HUES6 (cell line): ENCODE measurements at regions not wholly inside any gene's neighbourhood (a gene's known extent, or its start where the extent isn't known, plus 50 kb on each side); places are given as distances from the start of the nearest gene placed in this dataset.

Source experiments
- H3K27ac ChIP-seq: 2 replicates; pipeline ENCODE4 v1.7.0; 2013; ENCODE audit warnings: low read depth, mild to moderate bottlenecking, low read length, inconsistent platforms
- H3K27me3 ChIP-seq: 2 replicates; pipeline ENCODE4 v1.6.1; 2013; ENCODE audit warnings: low read length; ENCODE audit not compliant: control insufficient read depth, insufficient read depth
- H3K36me3 ChIP-seq: 2 replicates; pipeline ENCODE4 v1.6.1; 2013; ENCODE audit warnings: low read length; ENCODE audit not compliant: control insufficient read depth, insufficient read depth
- H3K4me1 ChIP-seq: 2 replicates; pipeline ENCODE4 v1.6.1; 2013; ENCODE audit warnings: low read length; ENCODE audit not compliant: control insufficient read depth, insufficient read depth
- H3K4me3 ChIP-seq: 2 replicates; pipeline ENCODE4 v1.5.1; 2013; ENCODE audit warnings: low read depth, low read length
- H3K9ac ChIP-seq: one replicate; pipeline ENCODE4 v1.6.1; 2013; ENCODE audit warnings: mild to moderate bottlenecking, low read length
- H3K9me3 ChIP-seq: 2 replicates; pipeline ENCODE4 v1.6.1; 2013; ENCODE audit warnings: low read depth, low read length; ENCODE audit not compliant: control insufficient read depth, insufficient read depth

- Histone ChIP-seq H3K9ac (no peak overlapping the region), H3K27ac (no peak overlapping the region), H3K9me3 (no peaks in the 10 kb centered on the region), H3K4me3 (no peak overlapping the region), H3K36me3 (no peaks in the 10 kb centered on the region), H3K27me3 (no peaks in the 10 kb centered on the region), H3K4me1 (peaks cover 3% of the 10 kb centered on the region; the same call in 1 of the 2 replicates)
Observed at GRCh38 chr5:39501397-39501796, 76.6 kb upstream of the DAB2 start.

GRCh38 chr5:39500551-39501175 is 75.9 kb upstream of the DAB2 start:
- H3K27ac ChIP-seq: no peak overlapping the region
- H3K9ac ChIP-seq: no peak overlapping the region
- no peaks in the 10 kb centered on the region for H3K36me3 ChIP-seq

GRCh38 chr5:39498278-39498952 is 73.6 kb upstream of the DAB2 start:
- Histone ChIP-seq H3K9me3 (no peaks in the 10 kb centered on the region), H3K36me3 (no peaks in the 10 kb centered on the region), H3K9ac (no peak overlapping the region), H3K27me3 (no peaks in the 10 kb centered on the region), H3K27ac (no peak overlapping the region), H3K4me3 (no peak overlapping the region), H3K4me1 (peaks cover 3% of the 10 kb centered on the region; the same call in 1 of the 2 replicates)

More at GRCh38 chr5:39500551-39501175, 75.9 kb upstream of the DAB2 start:
- Histone ChIP-seq H3K27me3 (no peaks in the 10 kb centered on the region), H3K4me3 (no peak overlapping the region), H3K4me1 (peaks cover 3% of the 10 kb centered on the region; the same call in 1 of the 2 replicates), H3K9me3 (no peaks in the 10 kb centered on the region)

GRCh38 chr5:39497322-39497721 is 72.5 kb upstream of the DAB2 start:
- Histone ChIP-seq H3K9me3 (no peaks in the 10 kb centered on the region), H3K27ac (no peak overlapping the region), H3K27me3 (no peaks in the 10 kb centered on the region), H3K4me3 (no peak overlapping the region), H3K4me1 (peaks cover 3% of the 10 kb centered on the region; the same call in 1 of the 2 replicates), H3K9ac (no peak overlapping the region), H3K36me3 (no peaks in the 10 kb centered on the region)

- no peak overlapping the region for H3K9ac ChIP-seq
Observed at GRCh38 chr5:39495227-39495626, 70.4 kb upstream of the DAB2 start.

GRCh38 chr5:39494534-39494933 is 69.8 kb upstream of the DAB2 start:
- no peak overlapping the region for H3K27ac ChIP-seq
- no peaks in the 10 kb centered on the region for H3K9me3 ChIP-seq
- H3K9ac ChIP-seq: no peak overlapping the region
- H3K4me1 ChIP-seq: no peaks in the 10 kb centered on the region
- no peaks in the 10 kb centered on the region for H3K27me3 ChIP-seq
- H3K4me3 ChIP-seq: no peak overlapping the region
- no peaks in the 10 kb centered on the region for H3K36me3 ChIP-seq

More at GRCh38 chr5:39495227-39495626, 70.4 kb upstream of the DAB2 start:
- Histone ChIP-seq H3K36me3 (no peaks in the 10 kb centered on the region), H3K4me3 (no peak overlapping the region), H3K27me3 (no peaks in the 10 kb centered on the region), H3K4me1 (no peaks in the 10 kb centered on the region), H3K27ac (no peak overlapping the region), H3K9me3 (no peaks in the 10 kb centered on the region)

- Histone ChIP-seq H3K36me3 (no peaks in the 10 kb centered on the region), H3K27ac (no peak overlapping the region), H3K9ac (no peak overlapping the region), H3K4me3 (no peak overlapping the region), H3K27me3 (no peaks in the 10 kb centered on the region), H3K4me1 (no peaks in the 10 kb centered on the region), H3K9me3 (no peaks in the 10 kb centered on the region)
Observed at GRCh38 chr5:39494107-39494510, 69.3 kb upstream of the DAB2 start.

GRCh38 chr5:39491210-39491609 is 66.4 kb upstream of the DAB2 start:
- Histone ChIP-seq H3K4me1 (no peaks in the 10 kb centered on the region), H3K9ac (no peak overlapping the region), H3K27ac (no peak overlapping the region), H3K36me3 (no peaks in the 10 kb centered on the region), H3K9me3 (no peaks in the 10 kb centered on the region), H3K27me3 (no peaks in the 10 kb centered on the region), H3K4me3 (no peak overlapping the region)

GRCh38 chr5:39489263-39489662 is 64.5 kb upstream of the DAB2 start:
- H3K4me3 ChIP-seq: no peak overlapping the region
- H3K27ac ChIP-seq: no peak overlapping the region
- no peaks in the 10 kb centered on the region for H3K4me1 ChIP-seq
- no peaks in the 10 kb centered on the region for H3K27me3 ChIP-seq
- no peaks in the 10 kb centered on the region for H3K36me3 ChIP-seq
- no peaks in the 10 kb centered on the region for H3K9me3 ChIP-seq
- H3K9ac ChIP-seq: no peak overlapping the region

GRCh38 chr5:39486790-39487189 is 62.0 kb upstream of the DAB2 start:
- Histone ChIP-seq H3K9ac (no peak overlapping the region), H3K9me3 (no peaks in the 10 kb centered on the region), H3K36me3 (no peaks in the 10 kb centered on the region), H3K4me1 (no peaks in the 10 kb centered on the region), H3K4me3 (no peak overlapping the region), H3K27ac (no peak overlapping the region), H3K27me3 (no peaks in the 10 kb centered on the region)

GRCh38 chr5:39486361-39486760 is 61.6 kb upstream of the DAB2 start:
- H3K9ac ChIP-seq: no peak overlapping the region
- H3K4me1 ChIP-seq: no peaks in the 10 kb centered on the region
- no peaks in the 10 kb centered on the region for H3K27me3 ChIP-seq
- H3K4me3 ChIP-seq: no peak overlapping the region
- H3K36me3 ChIP-seq: no peaks in the 10 kb centered on the region
- H3K9me3 ChIP-seq: no peaks in the 10 kb centered on the region
- no peak overlapping the region for H3K27ac ChIP-seq
